B cell (primary cell): ENCODE measurements at regions not wholly inside any gene's neighbourhood (a gene's known extent, or its start where the extent isn't known, plus 50 kb on each side); places are given as distances from the start of the nearest gene placed in this dataset.
"Not testable (repeated sequence)": the region's sequence is repeated elsewhere in the genome, so short reads cannot be mapped to it uniquely, and the experiment has no call there.

ENCODE experiments used
- ATAC-seq: fragments of 200-7000 bp; cut with Tn5 transposase; one replicate; pipeline ENCODE4 v1.10.0; 2021; ENCODE audit warnings: low read depth, mild to moderate bottlenecking, moderate number of reproducible peaks, moderate library complexity
- CTCF ChIA-PET: fragments of 350-600 bp; sonication (Branson Sonifier 250); formaldehyde crosslinking; loops from one replicate; lab custom pipeline; 2021; ENCODE audit warnings: antibody characterized with exemption, inconsistent platforms; lab: Charles Lee
- POLR2A ChIA-PET: fragments of 350-600 bp; sonication (Branson Sonifier 250); formaldehyde crosslinking; loops from one replicate; lab custom pipeline; 2021; ENCODE audit warnings: antibody characterized with exemption; lab: Charles Lee
- DNase-seq: peaks from one replicate; pipeline ENCODE4 v3.0.0; 2013
- H2AFZ ChIP-seq: 2 replicates; pipeline ENCODE4 v1.6.1; 2012; ENCODE audit warnings: mild to moderate bottlenecking, low read depth, low read length; ENCODE audit not compliant: insufficient read depth, poor library complexity, severe bottlenecking
- H3K27ac ChIP-seq, 2 donors: 1 replicate in 1 of 2; 2 replicates in 1 of 2; pipeline ENCODE4 v1.5.1; 2012 to 2013; ENCODE audit warnings: low read length in 2 of 2, mild to moderate bottlenecking in 2 of 2, moderate library complexity in 1 of 2
- H3K27me3 ChIP-seq, 4 experiments: fragments of 200-600 bp in 1 of 4; sonication (generic) in 1 of 4; replicated peaks in 1 of 4; 1 replicate in 2 of 4; 2 replicates in 2 of 4; pipeline versions ENCODE4 v1.6.1 to v1.7.0; 2013 to 2016; ENCODE audit warnings: low read length in 3 of 4, mild to moderate bottlenecking in 2 of 4, mixed read lengths in 1 of 4, moderate library complexity in 1 of 4; ENCODE audit not compliant: insufficient read depth in 4 of 4, control insufficient read depth in 3 of 4; ENCODE audit errors: control extremely low read depth in 1 of 4
- H3K36me3 ChIP-seq, 2 experiments: replicated peaks in 1 of 2; 1 replicate in 1 of 2; 2 replicates in 1 of 2; pipeline versions ENCODE4 v1.6.1 to v1.7.1; 2013; ENCODE audit warnings: low read length in 1 of 2; ENCODE audit not compliant: insufficient read depth in 2 of 2, control insufficient read depth in 1 of 2; ENCODE audit errors: control extremely low read depth in 1 of 2, extremely low read depth in 1 of 2
- H3K4me1 ChIP-seq, 2 donors: fragments of 200-600 bp in 1 of 2; sonication (generic) in 1 of 2; 1 replicate in 1 of 2; 2 replicates in 1 of 2; pipeline versions ENCODE4 v1.5.1 to v1.6.1; 2013 to 2017; ENCODE audit warnings: low read length in 2 of 2; ENCODE audit not compliant: control insufficient read depth in 2 of 2, insufficient read depth in 2 of 2
- H3K4me2 ChIP-seq: replicated peaks from 2 replicates; pipeline ENCODE3; 2012; ENCODE audit warnings: mild to moderate bottlenecking, low read depth, low read length; ENCODE audit not compliant: poor library complexity, severe bottlenecking
- H3K4me3 ChIP-seq, 5 experiments: fragments of 200-600 bp in 1 of 5; sonication (generic) in 1 of 5; 1 replicate in 3 of 5; 2 replicates in 2 of 5; pipeline versions ENCODE4 v1.5.1 to v1.7.0; 2011 to 2016; ENCODE audit warnings: low read length in 4 of 5, mild to moderate bottlenecking in 4 of 5, low read depth in 2 of 5, control low read depth in 1 of 5, moderate library complexity in 1 of 5; ENCODE audit not compliant: insufficient read depth in 1 of 5; ENCODE audit errors: control extremely low read depth in 1 of 5, extremely low read depth in 1 of 5
- H3K79me2 ChIP-seq: fragments of 200-600 bp; sonication (generic); one replicate; pipeline ENCODE4 v1.6.0; 2016; ENCODE audit warnings: low read length; ENCODE audit not compliant: control insufficient read depth, insufficient read depth
- H3K9ac ChIP-seq: fragments of 200-600 bp; sonication (generic); 2 replicates; pipeline ENCODE4 v1.6.1; 2017; ENCODE audit warnings: mild to moderate bottlenecking, low read length, moderate library complexity
- H3K9me3 ChIP-seq, 3 donors: one replicate each; pipeline versions ENCODE4 v1.6.1 to v1.7.1; 2013; ENCODE audit warnings: low read length in 2 of 3; ENCODE audit not compliant: control insufficient read depth in 2 of 3, insufficient read depth in 1 of 3; ENCODE audit errors: control extremely low read depth in 1 of 3
- H4K20me1 ChIP-seq: 2 replicates; pipeline ENCODE4 v1.6.0; 2012; ENCODE audit warnings: mild to moderate bottlenecking, low read length; ENCODE audit not compliant: insufficient read depth, control insufficient read depth, poor library complexity, severe bottlenecking
- H3K27ac Mint-ChIP-seq: one replicate; pipeline ENCODE4 v1.8.0; 2021; ENCODE audit warnings: mixed read lengths
- H3K27me3 Mint-ChIP-seq: one replicate; pipeline ENCODE4 v1.8.0; 2021; ENCODE audit warnings: mixed read lengths
- H3K4me1 Mint-ChIP-seq: one replicate; pipeline ENCODE4 v1.8.0; 2021; ENCODE audit warnings: mixed read lengths
- H3K4me3 Mint-ChIP-seq: one replicate; pipeline ENCODE4 v1.8.0; 2021; ENCODE audit warnings: mixed read lengths
- H3K9me3 Mint-ChIP-seq: one replicate; pipeline ENCODE4 v1.8.0; 2022; ENCODE audit warnings: mixed read lengths; ENCODE audit not compliant: insufficient read depth
- WGBS: methylation state at CpG from one replicate; pipeline ENCODE4 v1.1.5; 2013; ENCODE audit warnings: missing lambda C conversion rate; ENCODE audit not compliant: insufficient coverage; 5-methylcytosine and 5-hydroxymethylcytosine counted together
- intact Hi-C: fragments of 100-400 bp; cut with micrococcal nuclease; formaldehyde crosslinking; loops from one replicate; pipeline ENCODE4 v1.10.0; 2022

DNA sequence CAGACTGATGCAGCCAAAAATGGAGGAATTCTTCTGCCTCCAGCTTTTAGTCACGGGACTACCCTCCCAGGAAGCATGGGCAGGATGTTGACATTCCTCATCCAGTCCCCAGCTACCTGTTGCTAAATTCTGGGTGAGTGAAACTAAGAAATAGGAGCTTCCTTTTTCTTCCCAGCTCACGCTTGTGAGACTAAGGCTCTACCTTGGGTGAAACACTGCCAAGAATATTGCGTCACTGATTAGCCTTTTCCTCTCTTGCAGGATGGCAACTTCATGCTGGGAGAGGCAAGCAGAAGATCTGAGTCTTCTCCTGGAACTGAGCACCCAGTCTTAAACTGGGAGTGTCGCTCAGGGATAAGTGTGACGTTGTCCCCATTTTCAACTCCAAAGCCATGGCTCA lies 59.7 kb downstream of the RNU2-63P start:
- intact Hi-C loops: not testable (repeated sequence)
- WGBS: no CpG with 5 or more reads among the region's 5 CpGs

DNA sequence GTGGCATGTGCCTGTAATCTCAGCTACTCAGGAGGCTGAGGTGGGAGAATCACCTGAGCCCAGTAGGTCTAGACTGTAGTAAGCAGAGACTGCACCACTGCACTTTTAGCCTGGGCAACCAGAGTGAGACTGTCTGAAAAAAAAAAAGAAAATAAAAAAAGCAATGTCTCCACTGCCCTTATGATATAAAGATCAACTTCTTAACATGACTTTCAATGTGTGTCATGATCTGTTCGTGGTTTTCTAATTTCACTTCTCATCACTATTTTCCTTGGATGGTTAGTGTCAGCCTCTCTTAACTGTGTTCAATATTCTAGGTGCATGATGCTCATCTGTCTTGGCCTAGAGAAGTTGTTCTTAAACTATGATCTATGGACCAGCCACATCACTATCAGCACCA lies 67.3 kb downstream of the RNU2-63P start:
- H3K27me3 ChIP-seq, H3K9me3 Mint-ChIP-seq, H3K4me1 ChIP-seq, H3K4me2 ChIP-seq, DNase-seq, H2AFZ ChIP-seq, H3K4me3 Mint-ChIP-seq, ATAC-seq, H4K20me1 ChIP-seq, POLR2A ChIA-PET, H3K4me1 Mint-ChIP-seq, H3K9ac ChIP-seq, H3K27ac Mint-ChIP-seq, H3K36me3 ChIP-seq, CTCF ChIA-PET, H3K79me2 ChIP-seq, H3K4me3 ChIP-seq, H3K27ac ChIP-seq, H3K9me3 ChIP-seq, H3K27me3 Mint-ChIP-seq, intact Hi-C loops: not testable (repeated sequence)
- WGBS: no CpG with 5 or more reads among the region's 1 CpG

More for the DNA sequence above, 59.7 kb downstream of the RNU2-63P start:
- CTCF ChIA-PET, H3K4me3 ChIP-seq, H3K27me3 Mint-ChIP-seq, H4K20me1 ChIP-seq, H3K36me3 ChIP-seq, H3K27ac ChIP-seq, H3K4me2 ChIP-seq, H3K9me3 ChIP-seq, H3K9me3 Mint-ChIP-seq, H3K27me3 ChIP-seq, H3K4me1 ChIP-seq, H3K9ac ChIP-seq, H3K79me2 ChIP-seq, POLR2A ChIA-PET, DNase-seq, H3K4me1 Mint-ChIP-seq, H3K27ac Mint-ChIP-seq, H2AFZ ChIP-seq, H3K4me3 Mint-ChIP-seq, ATAC-seq: not testable (repeated sequence)

DNA sequence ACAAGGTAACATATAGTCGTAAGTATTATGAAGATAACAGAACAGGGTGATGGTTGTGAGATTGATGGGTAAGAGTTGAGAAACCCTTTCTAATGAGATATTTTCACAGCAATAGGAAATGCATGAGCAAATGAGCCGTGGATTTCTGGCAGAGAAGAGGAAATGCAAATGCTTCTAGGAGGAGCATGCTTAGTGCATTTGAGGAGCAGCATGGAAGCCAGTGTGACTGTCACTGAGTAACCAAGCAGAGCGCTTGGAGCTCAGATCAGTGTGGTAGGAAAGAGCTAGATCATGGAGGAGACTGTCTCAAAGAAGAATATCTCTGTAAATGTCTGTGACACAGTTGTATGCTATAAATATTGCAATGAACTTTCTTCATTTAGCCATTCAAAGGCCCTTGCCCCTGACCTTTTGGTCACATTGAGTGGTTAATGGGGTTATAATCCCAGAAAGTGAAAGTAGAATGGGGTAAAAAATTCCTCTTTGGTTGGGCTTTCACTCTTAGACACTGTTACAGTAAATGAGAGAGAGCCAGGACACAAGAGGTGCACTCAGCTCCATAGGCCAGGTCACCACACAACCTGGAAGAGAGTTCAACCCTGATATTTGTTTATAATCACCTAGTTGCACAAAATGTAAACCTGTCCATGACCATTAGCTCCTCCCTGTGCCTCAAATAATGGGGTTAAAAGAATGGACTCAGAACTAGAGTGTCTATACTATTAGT lies 69.5 kb downstream of the RNU2-63P start:
- POLR2A ChIA-PET, CTCF ChIA-PET: not testable (repeated sequence)

DNA sequence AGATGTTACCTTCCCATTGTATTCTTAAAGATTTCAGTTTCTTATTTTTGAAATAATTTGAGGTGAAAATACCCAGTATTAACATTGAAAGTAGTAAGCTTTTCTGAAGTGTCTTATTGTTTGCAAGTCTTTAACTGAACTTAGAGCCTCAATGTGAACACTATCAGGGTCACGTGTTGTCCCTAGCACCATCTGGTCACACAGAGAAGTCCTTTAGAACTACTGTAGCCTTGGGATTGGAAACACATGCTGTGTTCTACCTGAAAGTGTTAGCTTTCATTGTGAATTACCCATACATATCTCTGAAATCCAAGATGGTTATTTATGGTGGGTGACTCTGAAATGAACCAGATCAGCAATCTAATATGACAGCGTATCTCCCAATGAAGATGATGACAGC lies 77.0 kb downstream of the RNU2-63P start:
- H3K9me3 Mint-ChIP-seq, H3K4me3 ChIP-seq, H3K9me3 ChIP-seq, CTCF ChIA-PET, H3K9ac ChIP-seq, ATAC-seq, intact Hi-C loops, H2AFZ ChIP-seq, POLR2A ChIA-PET, H3K4me1 Mint-ChIP-seq, H3K27ac Mint-ChIP-seq, H3K4me2 ChIP-seq, DNase-seq, H3K36me3 ChIP-seq, H3K4me3 Mint-ChIP-seq, H3K27me3 Mint-ChIP-seq, H3K79me2 ChIP-seq, H4K20me1 ChIP-seq, H3K27me3 ChIP-seq, H3K4me1 ChIP-seq, H3K27ac ChIP-seq: not testable (repeated sequence)
- no CpG with 5 or more reads among the region's 2 CpGs for WGBS

More for the DNA sequence above, 69.5 kb downstream of the RNU2-63P start:
- intact Hi-C loops, H3K27me3 Mint-ChIP-seq, H3K4me3 Mint-ChIP-seq, H2AFZ ChIP-seq, H3K4me2 ChIP-seq, H3K27ac Mint-ChIP-seq, DNase-seq, H3K9me3 ChIP-seq, H3K4me1 ChIP-seq, H3K79me2 ChIP-seq, H3K4me1 Mint-ChIP-seq, ATAC-seq, H3K36me3 ChIP-seq, H3K9me3 Mint-ChIP-seq, H3K9ac ChIP-seq, H3K27ac ChIP-seq, H3K27me3 ChIP-seq, H4K20me1 ChIP-seq, H3K4me3 ChIP-seq: not testable (repeated sequence)
- WGBS: no CpG with 5 or more reads among the region's 3 CpGs
